ENCODE measurements at regions not wholly inside any gene's neighbourhood (a gene's known extent, or its start where the extent isn't known, plus 50 kb on each side); places are given as distances from the start of the nearest gene placed in this dataset.

- Histone ChIP-seq H2AFZ (no peak overlapping the region), H3F3A (ENCODE audit: insufficient read depth, low read depth) (no peaks in the 10 kb centered on the region), H4K20me1 (ENCODE audit: insufficient read depth) (no peaks in the 10 kb centered on the region), H3K9me3 (ENCODE audit: insufficient read depth, low read depth) (no peaks in the 10 kb centered on the region), H3K9me2 (ENCODE audit: insufficient read depth) (no peaks in the 10 kb centered on the region), H3K4me1 (replicated peaks; ENCODE audit: insufficient read depth) (no peaks in the 10 kb centered on the region), H3K27me3 (ENCODE audit: insufficient read depth, low read depth) (no peaks in the 10 kb centered on the region), H3K27ac (no peak overlapping the region), H3K36me3 (ENCODE audit: low read depth) (no peaks in the 10 kb centered on the region), H3K4me2 (no peak overlapping the region), H3K79me2 (ENCODE audit: low read depth) (no peaks in the 10 kb centered on the region), H3K4me3 (no peak overlapping the region)
- no peak for DNase-seq
- ChIA-PET POLR2A (ENCODE audit: unreplicated experiment) (no interaction called here), CTCF (no interaction called here)
- intact Hi-C loops (cut with micrococcal nuclease; ENCODE audit: unreplicated experiment) = no loop called here
- no TSS peak for BruUV-seq (replicated peaks)
- no peak for TF ChIP-seq CTCF (conservative IDR thresholded peaks at IDR 0.05)
- no peak for TF ChIP-seq EZH2 (IDR thresholded peaks at IDR 0.05; ENCODE audit: low read depth)
These were observed 168.8 kb upstream of the B3GALT2 start for GRCh38 chr1:193355178-193355577.

- Histone ChIP-seq H3K27ac (no peak overlapping the region), H3K4me1 (replicated peaks; ENCODE audit: insufficient read depth) (no peaks in the 10 kb centered on the region), H4K20me1 (ENCODE audit: insufficient read depth) (no peaks in the 10 kb centered on the region), H3K9me3 (ENCODE audit: insufficient read depth, low read depth) (no peaks in the 10 kb centered on the region), H3K4me3 (no peak overlapping the region), H3K9me2 (ENCODE audit: insufficient read depth) (no peaks in the 10 kb centered on the region), H3K36me3 (ENCODE audit: low read depth) (no peaks in the 10 kb centered on the region), H3F3A (ENCODE audit: insufficient read depth, low read depth) (no peaks in the 10 kb centered on the region), H3K27me3 (ENCODE audit: insufficient read depth, low read depth) (no peaks in the 10 kb centered on the region), H3K79me2 (ENCODE audit: low read depth) (no peaks in the 10 kb centered on the region), H2AFZ (no peak overlapping the region), H3K4me2 (no peak overlapping the region)
- TF ChIP-seq CTCF (conservative IDR thresholded peaks at IDR 0.05) (no peak), EZH2 (IDR thresholded peaks at IDR 0.05; ENCODE audit: low read depth) (no peak)
- intact Hi-C loops (cut with micrococcal nuclease; ENCODE audit: unreplicated experiment) = no loop called here
- BruUV-seq (replicated peaks) = no TSS peak
- ChIA-PET POLR2A (ENCODE audit: unreplicated experiment) (no interaction called here), CTCF (no interaction called here)
- DNase-seq = no peak
These were observed 162.5 kb upstream of the B3GALT2 start for GRCh38 chr1:193348769-193349535.

GRCh38 chr1:193348091-193348768 lies 161.8 kb upstream of the B3GALT2 start:
- Histone ChIP-seq H3K36me3 (ENCODE audit: low read depth) (no peaks in the 10 kb centered on the region), H2AFZ (no peak overlapping the region), H4K20me1 (ENCODE audit: insufficient read depth) (no peaks in the 10 kb centered on the region), H3K9me2 (ENCODE audit: insufficient read depth) (no peaks in the 10 kb centered on the region), H3K4me2 (no peak overlapping the region), H3K79me2 (ENCODE audit: low read depth) (no peaks in the 10 kb centered on the region), H3K27ac (no peak overlapping the region), H3K4me1 (replicated peaks; ENCODE audit: insufficient read depth) (no peaks in the 10 kb centered on the region), H3F3A (ENCODE audit: insufficient read depth, low read depth) (no peaks in the 10 kb centered on the region), H3K4me3 (no peak overlapping the region), H3K27me3 (ENCODE audit: insufficient read depth, low read depth) (no peaks in the 10 kb centered on the region), H3K9me3 (ENCODE audit: insufficient read depth, low read depth) (no peaks in the 10 kb centered on the region)
- DNase-seq = no peak
- POLR2A ChIA-PET (ENCODE audit: unreplicated experiment) = no interaction called here
- intact Hi-C loops (cut with micrococcal nuclease; ENCODE audit: unreplicated experiment) = no loop called here
- CTCF ChIA-PET = no interaction called here
- BruUV-seq (replicated peaks) = no TSS peak
- TF ChIP-seq EZH2 (IDR thresholded peaks at IDR 0.05; ENCODE audit: low read depth) (no peak), CTCF (conservative IDR thresholded peaks at IDR 0.05) (no peak)

Measured in PC-9 (cell line).